NCI-H345 (cell line): ENCODE measurements at regions not wholly inside any gene's neighbourhood (a gene's known extent, or its start where the extent isn't known, plus 50 kb on each side); places are given as distances from the start of the nearest gene placed in this dataset.

ENCODE experiments used
- DNase-seq: peaks from one replicate; lab custom pipeline; 2025; lab: John Stamatoyannopoulos, UW

GRCh38 chr6:166050559-166050958 lies 117.1 kb downstream of the TBXT start:
- DNase-seq = no peak

GRCh38 chr6:166046982-166047381 lies 120.7 kb downstream of the TBXT start:
- no peak for DNase-seq

- DNase-seq = no peak
These were observed 121.4 kb downstream of the TBXT start for GRCh38 chr6:166046226-166046625.

- DNase-seq = no peak
These were observed 121.8 kb downstream of the TBXT start for GRCh38 chr6:166045860-166046200.

- DNase-seq = no peak
These were observed 122.3 kb downstream of the TBXT start for GRCh38 chr6:166045173-166045859.

- no peak for DNase-seq
These were observed 126.4 kb downstream of the TBXT start for GRCh38 chr6:166041277-166041676.

- no peak for DNase-seq
These were observed 127.4 kb downstream of the TBXT start for GRCh38 chr6:166040292-166040691.

- DNase-seq = no peak
These were observed 131.1 kb downstream of the TBXT start for GRCh38 chr6:166036316-166037095.

- no peak for DNase-seq
These were observed 135.1 kb downstream of the TBXT start for GRCh38 chr6:166032366-166033200.

- no peak for DNase-seq
These were observed 136.4 kb downstream of the TBXT start for GRCh38 chr6:166031275-166031674.

GRCh38 chr6:166029506-166029905 lies 138.1 kb downstream of the TBXT start:
- DNase-seq = no peak

GRCh38 chr6:166027761-166028160 lies 139.9 kb downstream of the TBXT start:
- no peak for DNase-seq

GRCh38 chr6:166026586-166027126 lies 141.0 kb downstream of the TBXT start:
- no peak for DNase-seq

GRCh38 chr6:166025149-166025898 lies 142.3 kb downstream of the TBXT start:
- DNase-seq = no peak

- no peak for DNase-seq
These were observed 143.4 kb downstream of the TBXT start for GRCh38 chr6:166024252-166024651.

- DNase-seq = no peak
These were observed 144.2 kb downstream of the TBXT start for GRCh38 chr6:166023273-166023989.

GRCh38 chr6:166021429-166021828 lies 146.2 kb downstream of the TBXT start:
- no peak for DNase-seq

GRCh38 chr6:166019214-166019613 lies 148.4 kb downstream of the TBXT start:
- DNase-seq = no peak

GRCh38 chr6:166017032-166017635 lies 150.5 kb downstream of the TBXT start:
- DNase-seq = no peak

- no peak for DNase-seq
These were observed 152.7 kb downstream of the TBXT start for GRCh38 chr6:166014966-166015365.
